SK-N-SH (cell line): ENCODE measurements at regions not wholly inside any gene's neighbourhood (a gene's known extent, or its start where the extent isn't known, plus 50 kb on each side); places are given as distances from the start of the nearest gene placed in this dataset.

Source experiments
- CHD2 ChIP-seq: fragments of 150-350 bp; IDR thresholded peaks from 2 replicates; pipeline ENCODE4 v1.6.1; 2018; ENCODE audit warnings: low read length; ENCODE audit not compliant: partially characterized antibody
- ELF1 ChIP-seq: IDR thresholded peaks from 2 replicates; pipeline ENCODE4 v1.4.0; 2012
- FOXM1 ChIP-seq: IDR thresholded peaks from 2 replicates; pipeline ENCODE4 v1.4.0; 2012; ENCODE audit warnings: low read depth, mild to moderate bottlenecking
- GABPA ChIP-seq: IDR thresholded peaks from 2 replicates; pipeline ENCODE4 v1.4.0; 2012; ENCODE audit warnings: low read depth, mild to moderate bottlenecking
- JUND ChIP-seq: IDR thresholded peaks from 2 replicates; pipeline ENCODE4 v1.4.0; 2012
- MEF2A ChIP-seq: IDR thresholded peaks from 2 replicates; pipeline ENCODE4 v1.4.0; 2012; ENCODE audit warnings: low read depth, borderline replicate concordance
- NFIC ChIP-seq: IDR thresholded peaks from 2 replicates; pipeline ENCODE4 v1.4.0; 2012; ENCODE audit warnings: borderline replicate concordance
- NRF1 ChIP-seq: IDR thresholded peaks from 2 replicates; pipeline ENCODE4 v1.6.1; 2012; ENCODE audit warnings: low read depth, mild to moderate bottlenecking, low read length
- PBX3 ChIP-seq: IDR thresholded peaks from 2 replicates; pipeline ENCODE4; 2012
- POLR2AphosphoS5 ChIP-seq: IDR thresholded peaks from 2 replicates; pipeline ENCODE4 v1.6.1; 2012; ENCODE audit warnings: low read depth, low read length
- REST ChIP-seq: IDR thresholded peaks from 2 replicates; pipeline ENCODE4 v1.6.1; 2012; ENCODE audit warnings: mild to moderate bottlenecking, low read depth, low read length, moderate library complexity
- RFX5 ChIP-seq: IDR thresholded peaks from 2 replicates; pipeline ENCODE4 v1.6.1; 2012; ENCODE audit warnings: mild to moderate bottlenecking, improper control_type of control experiment, low read length
- RXRA ChIP-seq: IDR thresholded peaks from 2 replicates; pipeline ENCODE4 v1.4.0; 2012; ENCODE audit warnings: low read depth, mild to moderate bottlenecking, borderline replicate concordance
- TEAD4 ChIP-seq: IDR thresholded peaks from 2 replicates; pipeline ENCODE4 v1.4.0; 2012; ENCODE audit warnings: mild to moderate bottlenecking, borderline replicate concordance; ENCODE audit not compliant: insufficient read depth
- USF1 ChIP-seq: IDR thresholded peaks from 2 replicates; pipeline ENCODE4 v1.4.0; 2012; ENCODE audit warnings: low read depth, borderline replicate concordance
- USF2 ChIP-seq: fragments of 150-350 bp; IDR thresholded peaks from 2 replicates; pipeline ENCODE4 v1.6.1; 2017; ENCODE audit warnings: antibody characterized with exemption, low read length, low read depth, borderline replicate concordance
- ZBTB33 ChIP-seq: IDR thresholded peaks from 2 replicates; pipeline ENCODE4 v1.4.0; 2012; ENCODE audit warnings: low read depth, borderline replicate concordance

- TF ChIP-seq GABPA (no peak), USF1 (no peak), CHD2 (no peak), RFX5 (no peak), REST (no peak), ELF1 (no peak), JUND (peak; percentile 98), PBX3 (peak; percentile 90), POLR2AphosphoS5 (peak; percentile 54; the same call in 1 of the 2 replicates), TEAD4 (peak; percentile 74; the same call in 1 of the 2 replicates), FOXM1 (no peak), NFIC (peak; percentile 51; the same call in 1 of the 2 replicates), MEF2A (peak; percentile 77; the same call in 1 of the 2 replicates), NRF1 (no peak), USF2 (no peak), ZBTB33 (0 out of 2 replicates have a peak, but pooled peaks have one; percentile 31), RXRA (peak; percentile 46; the same call in 1 of the 2 replicates)
These were observed 608.4 kb upstream of the KCND2 start (continued) for GRCh38 chr7:119664601-119665000.
